H1 (cell line): ENCODE measurements at regions not wholly inside any gene's neighbourhood (a gene's known extent, or its start where the extent isn't known, plus 50 kb on each side); places are given as distances from the start of the nearest gene placed in this dataset.

Source experiments
- BCL11A ChIP-seq, 2 experiments: IDR thresholded peaks; one replicate each; pipeline ENCODE4 v1.6.1; 2011; ENCODE audit warnings: low read depth in 2 of 2, low read length in 2 of 2, mild to moderate bottlenecking in 2 of 2
- CBX5 ChIP-seq: fragments of 300-800, 300-1000 bp; sonication (generic); IDR thresholded peaks from 2 replicates; pipeline ENCODE4 v1.7.1; 2016; ENCODE audit warnings: antibody characterized with exemption, low read length, low read depth
- CEBPB ChIP-seq: IDR thresholded peaks from 2 replicates; pipeline ENCODE4 v1.6.1; 2012; ENCODE audit warnings: low read depth, low read length
- CHD7 ChIP-seq: fragments of 300-600 bp; sonication (generic); IDR thresholded peaks from 2 replicates; pipeline ENCODE4 v1.7.1; 2012; ENCODE audit warnings: low read length, moderate library complexity, mild to moderate bottlenecking, inconsistent platforms; ENCODE audit not compliant: insufficient replicate concordance
- GABPA ChIP-seq: IDR thresholded peaks from 2 replicates; pipeline ENCODE4 v1.6.1; 2011; ENCODE audit warnings: mild to moderate bottlenecking, low read length, moderate library complexity, borderline replicate concordance; ENCODE audit not compliant: insufficient read depth
- POLR2A ChIP-seq, 2 experiments: IDR thresholded peaks; 1 replicate in 1 of 2; 2 replicates in 1 of 2; pipeline ENCODE4 v1.6.1; 2011; ENCODE audit warnings: low read depth in 2 of 2, low read length in 2 of 2, mild to moderate bottlenecking in 2 of 2; ENCODE audit errors: control extremely low read depth in 1 of 2
- RFX5 ChIP-seq: IDR thresholded peaks from 2 replicates; pipeline ENCODE4 v1.6.1; 2011; ENCODE audit warnings: low read depth, low read length, improper control_type of control experiment, borderline replicate concordance
- SAP30 ChIP-seq: fragments of 300-600 bp; sonication (generic); IDR thresholded peaks from 2 replicates; pipeline ENCODE4 v1.7.1; 2012; ENCODE audit warnings: low read length, moderate library complexity, mild to moderate bottlenecking, inconsistent platforms; ENCODE audit not compliant: insufficient read depth, insufficient replicate concordance
- SP2 ChIP-seq: IDR thresholded peaks from 2 replicates; pipeline ENCODE4 v1.6.1; 2012; ENCODE audit warnings: mild to moderate bottlenecking, low read length, inconsistent platforms
- SUZ12 ChIP-seq: fragments of 200-600 bp; sonication (generic); IDR thresholded peaks from 2 replicates; pipeline ENCODE4 v1.6.1; 2012; ENCODE audit warnings: mild to moderate bottlenecking, inconsistent platforms, low read length, moderate library complexity, mixed read lengths
- TCF12 ChIP-seq: IDR thresholded peaks from 2 replicates; pipeline ENCODE4 v1.6.1; 2011; ENCODE audit warnings: low read depth, mild to moderate bottlenecking, low read length
- YY1 ChIP-seq: IDR thresholded peaks from 2 replicates; pipeline ENCODE4 v1.6.1; 2011; ENCODE audit warnings: low read depth, mild to moderate bottlenecking, low read length

GRCh38 chr13:79673310-79673992 is 192.5 kb downstream of the NDFIP2 start (continued):
- TF ChIP-seq CHD7: no peak
- no peak for TF ChIP-seq GABPA
- no peak for TF ChIP-seq SAP30
- no peak for TF ChIP-seq YY1
- no peak for TF ChIP-seq CEBPB
- TF ChIP-seq BCL11A (IDR thresholded peaks at IDR 0.05; ENCODE audit: low read depth in 2 of 2, low read length in 2 of 2): no peak
- TF ChIP-seq SP2: no peak
- no peak for TF ChIP-seq SUZ12
- no peak for TF ChIP-seq TCF12
- no peak for TF ChIP-seq POLR2A (IDR thresholded peaks at IDR 0.05; ENCODE audit: control extremely low read depth in 1 of 2, low read depth in 2 of 2, low read length in 2 of 2)
- no peak for TF ChIP-seq RFX5
- TF ChIP-seq CBX5: no peak
